Neural cell (in vitro differentiated cells): ENCODE measurements at regions not wholly inside any gene's neighbourhood (a gene's known extent, or its start where the extent isn't known, plus 50 kb on each side); places are given as distances from the start of the nearest gene placed in this dataset.

Source experiments
- H2AFZ ChIP-seq: fragments of 200-600, 300-800 bp; sonication (generic), shearing (Covaris generic); 2 replicates; pipeline ENCODE4 v1.6.0; 2014; ENCODE audit warnings: low read depth, mild to moderate bottlenecking, antibody characterized with exemption, low read length, moderate library complexity
- H3F3A ChIP-seq: fragments of 200-600 bp; shearing (Covaris generic); 2 replicates; pipeline ENCODE4 v1.6.1; 2016; ENCODE audit warnings: mild to moderate bottlenecking, moderate library complexity, mixed read lengths, antibody characterized with exemption, low read length; ENCODE audit not compliant: insufficient read depth, poor library complexity, severe bottlenecking
- H3K27ac ChIP-seq: fragments of 200-600, 300-800 bp; sonication (generic), shearing (Covaris generic); 2 replicates; pipeline ENCODE4 v1.5.1; 2014; ENCODE audit warnings: mild to moderate bottlenecking, low read length, moderate library complexity
- H3K27me3 ChIP-seq: fragments of 300-800, 200-600 bp; sonication (generic), shearing (Covaris generic); 2 replicates; pipeline ENCODE4 v1.6.0; 2014; ENCODE audit warnings: mild to moderate bottlenecking, low read depth, low read length, moderate library complexity; ENCODE audit not compliant: insufficient read depth
- H3K36me3 ChIP-seq: fragments of 300-800, 200-600 bp; sonication (generic), shearing (Covaris generic); 2 replicates; pipeline ENCODE4 v1.5.1; 2014; ENCODE audit warnings: mild to moderate bottlenecking, antibody characterized with exemption, low read length, moderate library complexity; ENCODE audit not compliant: insufficient read depth
- H3K4me2 ChIP-seq: fragments of 300-800, 200-600 bp; sonication (generic), shearing (Covaris generic); 2 replicates; pipeline ENCODE4 v1.6.0; 2014; ENCODE audit warnings: mild to moderate bottlenecking, low read length
- H3K4me3 ChIP-seq: fragments of 300-800, 200-600 bp; sonication (generic), shearing (Covaris generic); 2 replicates; pipeline ENCODE4 v1.5.1; 2014; ENCODE audit warnings: mild to moderate bottlenecking, low read length, moderate library complexity
- H3K79me2 ChIP-seq: fragments of 200-600 bp; shearing (Covaris generic); replicated peaks from 2 replicates; pipeline ENCODE4 v1.6.0; 2014; ENCODE audit warnings: mild to moderate bottlenecking, low read length, moderate library complexity; ENCODE audit not compliant: insufficient read depth
- H3K9ac ChIP-seq: fragments of 300-800, 200-600 bp; sonication (generic), shearing (Covaris generic); 2 replicates; pipeline ENCODE4 v1.6.1; 2016; ENCODE audit warnings: mild to moderate bottlenecking, low read length, mixed read lengths
- H3K9me2 ChIP-seq: fragments of 200-600 bp; shearing (Covaris generic); 2 replicates; pipeline ENCODE4 v1.6.1; 2016; ENCODE audit warnings: mild to moderate bottlenecking, low read length, mixed read lengths; ENCODE audit not compliant: insufficient read depth
- H3K9me3 ChIP-seq: fragments of 200-600, 300-800 bp; sonication (generic), shearing (Covaris generic); 2 replicates; pipeline ENCODE4 v1.6.1; 2016; ENCODE audit warnings: mild to moderate bottlenecking, mixed run types, low read length, moderate library complexity, mixed read lengths
- H4K20me1 ChIP-seq: fragments of 200-600 bp; shearing (Covaris generic); 2 replicates; pipeline ENCODE4 v1.6.1; 2016; ENCODE audit warnings: mild to moderate bottlenecking, mixed run types; ENCODE audit not compliant: insufficient read depth
- CTCF ChIP-seq: fragments of 450-650 bp; IDR thresholded peaks from 2 replicates; pipeline ENCODE4 v1.5.1; 2014; ENCODE audit warnings: antibody characterized with exemption, mild to moderate bottlenecking, moderate library complexity; ENCODE audit not compliant: poor library complexity, severe bottlenecking
- EP300 ChIP-seq: fragments of 450-650 bp; conservative IDR thresholded peaks from 2 replicates; pipeline ENCODE4 v1.6.1; 2014; ENCODE audit warnings: antibody characterized with exemption, mild to moderate bottlenecking, moderate library complexity; ENCODE audit not compliant: poor library complexity, severe bottlenecking
- EZH2 ChIP-seq: fragments of 200-600, 300-800 bp; shearing (Covaris generic), sonication (generic); IDR thresholded peaks from 2 replicates; pipeline ENCODE4 v1.6.1; 2014; ENCODE audit warnings: antibody characterized with exemption, low read length, borderline replicate concordance, mild to moderate bottlenecking; ENCODE audit not compliant: insufficient read depth, poor library complexity, severe bottlenecking
- MXI1 ChIP-seq: fragments of 450-650 bp; conservative IDR thresholded peaks from 2 replicates; pipeline ENCODE4 v1.6.1; 2014; ENCODE audit warnings: antibody characterized with exemption, mild to moderate bottlenecking; ENCODE audit not compliant: poor library complexity, severe bottlenecking
- POLR2AphosphoS5 ChIP-seq: IDR thresholded peaks from 2 replicates; pipeline ENCODE4 v1.6.1; 2012
- RAD21 ChIP-seq: fragments of 450-650 bp; conservative IDR thresholded peaks from 2 replicates; pipeline ENCODE4 v1.6.1; 2014; ENCODE audit warnings: antibody characterized with exemption, mild to moderate bottlenecking, moderate library complexity
- REST ChIP-seq: IDR thresholded peaks from 2 replicates; pipeline ENCODE4 v1.6.1; 2012; ENCODE audit warnings: borderline replicate concordance
- SMC3 ChIP-seq: fragments of 450-650 bp; conservative IDR thresholded peaks from 2 replicates; pipeline ENCODE4 v1.6.1; 2014; ENCODE audit warnings: antibody characterized with exemption, mild to moderate bottlenecking, moderate library complexity; ENCODE audit not compliant: poor library complexity
- TAF1 ChIP-seq: IDR thresholded peaks from 2 replicates; pipeline ENCODE4 v1.6.1; 2012; ENCODE audit warnings: low read depth

- H3K79me2 ChIP-seq: no peaks in the 10 kb centered on the region
- no peaks in the 10 kb centered on the region for H4K20me1 ChIP-seq
- H2AFZ ChIP-seq: no peak overlapping the region
- H3F3A ChIP-seq: no peaks in the 10 kb centered on the region
- H3K4me3 ChIP-seq: no peak overlapping the region
- no peaks in the 10 kb centered on the region for H3K27me3 ChIP-seq
- no peaks in the 10 kb centered on the region for H3K9me2 ChIP-seq
- H3K4me2 ChIP-seq: no peak overlapping the region
- no peaks in the 10 kb centered on the region for H3K9me3 ChIP-seq
- TF ChIP-seq REST (no peak), EZH2 (no peak), RAD21 (no peak), MXI1 (no peak), EP300 (no peak), POLR2AphosphoS5 (no peak), SMC3 (no peak), TAF1 (no peak), CTCF (no peak)
- H3K27ac ChIP-seq: no peak overlapping the region
- H3K9ac ChIP-seq: no peak overlapping the region
- H3K36me3 ChIP-seq: no peaks in the 10 kb centered on the region
These were observed 455.3 kb downstream of the KCNT2 start for GRCh38 chr1:196152975-196153374.

- no peak overlapping the region for H3K4me2 ChIP-seq
- no peak for TF ChIP-seq POLR2AphosphoS5
- no peak for TF ChIP-seq RAD21
- no peak for TF ChIP-seq REST
- no peak for TF ChIP-seq TAF1
- TF ChIP-seq MXI1: no peak
- no peak for TF ChIP-seq EZH2
- TF ChIP-seq SMC3: no peak
- no peak for TF ChIP-seq EP300
- no peak for TF ChIP-seq CTCF
- H3K9me3 ChIP-seq: no peaks in the 10 kb centered on the region
- no peaks in the 10 kb centered on the region for H3F3A ChIP-seq
- no peak overlapping the region for H3K27ac ChIP-seq
- no peaks in the 10 kb centered on the region for H3K79me2 ChIP-seq
- no peaks in the 10 kb centered on the region for H3K27me3 ChIP-seq
- H3K9ac ChIP-seq: no peak overlapping the region
- H2AFZ ChIP-seq: no peak overlapping the region
- H4K20me1 ChIP-seq: no peaks in the 10 kb centered on the region
- no peak overlapping the region for H3K4me3 ChIP-seq
- H3K9me2 ChIP-seq: no peaks in the 10 kb centered on the region
- no peaks in the 10 kb centered on the region for H3K36me3 ChIP-seq
These were observed 456.2 kb downstream of the KCNT2 start for GRCh38 chr1:196152086-196152485.
